DOHH2 (cell line): ENCODE measurements at regions not wholly inside any gene's neighbourhood (a gene's known extent, or its start where the extent isn't known, plus 50 kb on each side); places are given as distances from the start of the nearest gene placed in this dataset.

Experiments used
- CTCF ChIP-seq: fragments of 200-600 bp; sonication (generic); IDR thresholded peaks from one replicate; pipeline ENCODE4 v1.5.1; 2014; ENCODE audit warnings: antibody characterized with exemption, mild to moderate bottlenecking, low read depth, low read length; ENCODE audit not compliant: poor library complexity, severe bottlenecking
- EZH2phosphoT487 ChIP-seq: fragments of 200-600 bp; sonication (generic); IDR thresholded peaks from 2 replicates; pipeline ENCODE4 v1.6.1; 2017; ENCODE audit warnings: borderline replicate concordance, mild to moderate bottlenecking, antibody characterized with exemption, low read length, moderate library complexity, mixed read lengths

- TF ChIP-seq CTCF: no peak
- no peak for TF ChIP-seq EZH2phosphoT487
Observed at GRCh38 chr12:107437954-107438353, 247.6 kb upstream of the PWP1 start.
